PC-9 (cell line): ENCODE measurements at regions not wholly inside any gene's neighbourhood (a gene's known extent, or its start where the extent isn't known, plus 50 kb on each side); places are given as distances from the start of the nearest gene placed in this dataset.

Experiments
- BruUV-seq: library from RNA; stranded (reverse); fragments of 400-500 nt; replicated peaks from 2 replicates; lab custom pipeline; 2021; lab: Mats Ljungman, UMichigan
- CTCF ChIA-PET: fragments of 300-600 bp; sonication (Branson Sonifier 250); formaldehyde crosslinking; loops from one replicate; lab custom pipeline; 2022; ENCODE audit warnings: antibody characterized with exemption; lab: Charles Lee
- POLR2A ChIA-PET: fragments of 300-600 bp; sonication (Branson Sonifier 250); formaldehyde crosslinking; loops from one replicate; lab custom pipeline; 2022; ENCODE audit warnings: antibody characterized with exemption; ENCODE audit not compliant: unreplicated experiment; lab: Charles Lee
- DNase-seq, 2 experiments: peaks; one replicate each; pipeline versions ENCODE4 v3.0.0 to v3.0.0-alpha.2; 2015 to 2022; ENCODE audit warnings: mixed read lengths in 1 of 2
- H2AFZ ChIP-seq: fragments of 200-600 bp; sonication (generic); 2 replicates; pipeline ENCODE4 v1.8.1; 2017; ENCODE audit warnings: antibody characterized with exemption
- H3F3A ChIP-seq: fragments of 200-600 bp; sonication (generic); 2 replicates; pipeline ENCODE4 v1.8.1; 2017; ENCODE audit warnings: antibody characterized with exemption, mild to moderate bottlenecking, low read depth; ENCODE audit not compliant: insufficient read depth
- H3K27ac ChIP-seq: fragments of 200-600 bp; sonication (generic); 2 replicates; pipeline ENCODE4 v1.6.1; 2016; ENCODE audit warnings: mixed run types
- H3K27me3 ChIP-seq: fragments of 200-600 bp; sonication (generic); 2 replicates; pipeline ENCODE4 v1.6.1; 2016; ENCODE audit warnings: low read depth, mixed run types; ENCODE audit not compliant: insufficient read depth
- H3K36me3 ChIP-seq: fragments of 200-600 bp; sonication (generic); 2 replicates; pipeline ENCODE4 v1.6.1; 2016; ENCODE audit warnings: low read depth, mixed run types
- H3K4me1 ChIP-seq: fragments of 200-600 bp; sonication (generic); replicated peaks from 2 replicates; pipeline ENCODE4 v1.6.1; 2016; ENCODE audit warnings: mixed run types; ENCODE audit not compliant: insufficient read depth
- H3K4me2 ChIP-seq: fragments of 200-600 bp; sonication (generic); 2 replicates; pipeline ENCODE4 v1.6.1; 2017; ENCODE audit warnings: mixed run types
- H3K4me3 ChIP-seq: fragments of 200-600 bp; sonication (generic); 2 replicates; pipeline ENCODE4 v1.6.1; 2016; ENCODE audit warnings: mixed run types
- H3K79me2 ChIP-seq: fragments of 200-600 bp; sonication (generic); 2 replicates; pipeline ENCODE4 v1.6.1; 2017; ENCODE audit warnings: low read depth, mixed run types
- H3K9me2 ChIP-seq: fragments of 200-600 bp; sonication (generic); 2 replicates; pipeline ENCODE4 v1.8.1; 2017; ENCODE audit warnings: mild to moderate bottlenecking; ENCODE audit not compliant: insufficient read depth
- H3K9me3 ChIP-seq: fragments of 200-600 bp; sonication (generic); 2 replicates; pipeline ENCODE4 v1.8.1; 2016; ENCODE audit warnings: low read depth; ENCODE audit not compliant: insufficient read depth
- H4K20me1 ChIP-seq: fragments of 200-600 bp; sonication (generic); 2 replicates; pipeline ENCODE4 v1.8.1; 2017; ENCODE audit not compliant: insufficient read depth
- EZH2 ChIP-seq: fragments of 200-600 bp; sonication (generic); IDR thresholded peaks from 2 replicates; pipeline ENCODE4 v1.8.0; 2017; ENCODE audit warnings: antibody characterized with exemption, low read depth
- intact Hi-C: fragments of 100-400 bp; cut with micrococcal nuclease; formaldehyde crosslinking; loops from one replicate; pipeline ENCODE4 v1.10.0; 2022; ENCODE audit not compliant: unreplicated experiment
- TF ChIP-seq, protein P1 (sequence below): fragments of 200-600 bp; sonication (generic); conservative IDR thresholded peaks from 2 replicates; pipeline ENCODE4 v1.6.1; 2017; ENCODE audit warnings: mixed run types, antibody characterized with exemption, mild to moderate bottlenecking, moderate library complexity

DNA sequence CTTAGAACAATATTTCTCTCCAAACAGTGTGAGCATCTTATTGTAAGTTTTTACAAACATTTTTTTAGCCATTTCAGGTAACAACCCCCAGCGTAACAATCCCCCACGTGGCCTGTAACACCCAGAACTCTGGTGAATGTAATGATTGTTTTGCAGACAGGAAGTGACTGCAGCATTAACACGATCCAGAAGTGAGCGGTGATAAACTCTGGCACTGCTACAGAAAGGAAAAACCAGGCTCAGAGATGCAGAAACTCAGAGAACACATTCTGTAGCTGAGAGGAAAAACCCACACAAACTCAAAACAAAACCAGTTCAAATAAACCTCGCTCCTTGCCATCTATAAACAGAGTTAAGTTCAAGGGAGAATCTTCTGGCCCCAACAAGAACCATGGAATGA, 285.7 kb downstream of the FGFR2 start:
- ChIA-PET CTCF (no interaction called here), POLR2A (no interaction called here)
- no TSS peak for BruUV-seq
- Histone ChIP-seq H3K4me2 (no peak overlapping the region), H3F3A (no peaks in the 10 kb centered on the region), H3K9me3 (no peaks in the 10 kb centered on the region), H3K9me2 (no peaks in the 10 kb centered on the region), H4K20me1 (no peaks in the 10 kb centered on the region), H3K27ac (no peak overlapping the region), H3K4me1 (no peaks in the 10 kb centered on the region), H2AFZ (no peak overlapping the region), H3K4me3 (no peak overlapping the region), H3K79me2 (no peaks in the 10 kb centered on the region), H3K36me3 (no peaks in the 10 kb centered on the region), H3K27me3 (peaks cover 8% of the 10 kb centered on the region; the same call in 1 of the 2 replicates)
- TF ChIP-seq, protein P1, sequence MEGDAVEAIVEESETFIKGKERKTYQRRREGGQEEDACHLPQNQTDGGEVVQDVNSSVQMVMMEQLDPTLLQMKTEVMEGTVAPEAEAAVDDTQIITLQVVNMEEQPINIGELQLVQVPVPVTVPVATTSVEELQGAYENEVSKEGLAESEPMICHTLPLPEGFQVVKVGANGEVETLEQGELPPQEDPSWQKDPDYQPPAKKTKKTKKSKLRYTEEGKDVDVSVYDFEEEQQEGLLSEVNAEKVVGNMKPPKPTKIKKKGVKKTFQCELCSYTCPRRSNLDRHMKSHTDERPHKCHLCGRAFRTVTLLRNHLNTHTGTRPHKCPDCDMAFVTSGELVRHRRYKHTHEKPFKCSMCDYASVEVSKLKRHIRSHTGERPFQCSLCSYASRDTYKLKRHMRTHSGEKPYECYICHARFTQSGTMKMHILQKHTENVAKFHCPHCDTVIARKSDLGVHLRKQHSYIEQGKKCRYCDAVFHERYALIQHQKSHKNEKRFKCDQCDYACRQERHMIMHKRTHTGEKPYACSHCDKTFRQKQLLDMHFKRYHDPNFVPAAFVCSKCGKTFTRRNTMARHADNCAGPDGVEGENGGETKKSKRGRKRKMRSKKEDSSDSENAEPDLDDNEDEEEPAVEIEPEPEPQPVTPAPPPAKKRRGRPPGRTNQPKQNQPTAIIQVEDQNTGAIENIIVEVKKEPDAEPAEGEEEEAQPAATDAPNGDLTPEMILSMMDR = no peak
- no peak for TF ChIP-seq EZH2
- intact Hi-C loops = no loop called here
- no peak for DNase-seq

DNA sequence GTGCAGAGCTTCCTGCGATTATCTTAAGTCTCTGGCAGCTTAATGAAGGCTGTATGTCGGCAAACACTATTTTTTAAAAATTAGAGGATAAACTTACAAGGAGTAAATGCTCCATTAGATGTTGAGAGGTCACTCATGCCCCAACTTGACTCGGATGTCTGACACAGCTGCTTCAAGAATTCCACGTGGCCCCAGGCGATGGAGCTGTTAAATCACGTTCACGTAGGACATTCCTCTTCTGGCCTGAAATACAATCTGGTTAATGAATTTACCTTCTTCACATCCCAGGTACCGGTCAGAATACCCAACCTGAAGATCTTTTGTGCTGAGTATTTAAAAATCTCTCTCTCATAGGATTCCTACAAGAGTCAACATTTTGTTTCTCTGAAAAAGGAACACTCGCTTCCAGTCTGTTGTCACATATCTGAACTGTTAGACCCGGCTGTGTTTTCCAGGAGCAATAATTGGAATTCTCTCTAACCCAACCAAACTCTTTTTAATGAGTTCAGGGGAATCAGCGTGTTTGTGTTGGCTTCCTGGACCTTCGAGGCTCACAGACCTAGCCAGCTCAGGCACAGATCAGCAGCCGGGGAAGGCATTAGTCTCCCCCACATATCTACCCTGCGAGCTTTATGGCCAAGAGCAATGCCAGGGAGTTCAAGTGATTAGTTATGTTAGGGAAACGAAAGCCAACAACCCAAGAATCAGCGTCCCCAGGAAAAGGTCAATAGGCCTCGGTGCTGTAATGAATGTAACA, 284.9 kb downstream of the FGFR2 start:
- no peaks in the 10 kb centered on the region for H3F3A ChIP-seq

DNA sequence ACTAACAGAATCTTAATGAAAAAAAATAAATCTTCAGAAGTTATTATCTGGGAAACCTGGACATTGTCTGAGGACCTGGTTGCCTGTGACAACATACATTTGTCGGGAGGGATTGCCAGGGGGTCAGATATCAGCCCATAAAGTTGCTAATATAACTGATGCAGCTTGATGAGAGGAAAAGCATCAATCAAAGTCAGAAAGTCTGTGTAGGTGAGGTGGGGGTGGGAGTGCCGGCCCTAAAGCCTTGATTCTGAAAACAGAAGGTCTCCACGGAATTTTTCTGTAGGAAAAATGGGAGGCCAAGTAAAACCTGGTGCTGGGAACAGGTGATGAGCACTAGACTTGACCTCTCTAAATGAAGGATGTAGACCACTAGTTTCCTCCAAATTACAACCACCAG, 281.8 kb downstream of the FGFR2 start:
- Histone ChIP-seq H4K20me1 (no peaks in the 10 kb centered on the region), H3K36me3 (no peaks in the 10 kb centered on the region), H3K9me2 (no peaks in the 10 kb centered on the region), H3K27ac (no peak overlapping the region), H3K4me1 (no peaks in the 10 kb centered on the region), H3K4me2 (no peak overlapping the region), H3K9me3 (no peaks in the 10 kb centered on the region), H3K4me3 (no peak overlapping the region), H3F3A (no peaks in the 10 kb centered on the region), H2AFZ (no peak overlapping the region), H3K27me3 (no peaks in the 10 kb centered on the region), H3K79me2 (no peaks in the 10 kb centered on the region)
- TF ChIP-seq EZH2 = no peak
- TF ChIP-seq, protein P1 = no peak
- intact Hi-C loops = no loop called here
- no peak for DNase-seq
- ChIA-PET CTCF (no interaction called here), POLR2A (no interaction called here)
- BruUV-seq = no TSS peak

More for the DNA sequence above, 284.9 kb downstream of the FGFR2 start:
- H3K9me3 ChIP-seq = no peaks in the 10 kb centered on the region
- no peaks in the 10 kb centered on the region for H3K9me2 ChIP-seq
- H3K4me3 ChIP-seq = no peak overlapping the region
- no peak for DNase-seq
- POLR2A ChIA-PET = no interaction called here
- no peaks in the 10 kb centered on the region for H3K36me3 ChIP-seq
- no peaks in the 10 kb centered on the region for H3K4me1 ChIP-seq
- TF ChIP-seq EZH2 = no peak
- TF ChIP-seq, protein P1 = no peak
- H3K27ac ChIP-seq = no peak overlapping the region
- H4K20me1 ChIP-seq = no peaks in the 10 kb centered on the region
- peaks cover 8% of the 10 kb centered on the region; the same call in 1 of the 2 replicates for H3K27me3 ChIP-seq
- intact Hi-C loops = no loop called here
- H2AFZ ChIP-seq = no peak overlapping the region
- no TSS peak for BruUV-seq
- CTCF ChIA-PET = no interaction called here
- no peak overlapping the region for H3K4me2 ChIP-seq
- H3K79me2 ChIP-seq = no peaks in the 10 kb centered on the region
